NCI-H2171 treated with DMSO at 0.1 percent for 48 hours (cell line): ENCODE measurements at regions not wholly inside any gene's neighbourhood (a gene's known extent, or its start where the extent isn't known, plus 50 kb on each side); places are given as distances from the start of the nearest gene placed in this dataset.

ENCODE experiments used
- DNase-seq: peaks from one replicate; lab custom pipeline; 2025; lab: John Stamatoyannopoulos, UW

DNA sequence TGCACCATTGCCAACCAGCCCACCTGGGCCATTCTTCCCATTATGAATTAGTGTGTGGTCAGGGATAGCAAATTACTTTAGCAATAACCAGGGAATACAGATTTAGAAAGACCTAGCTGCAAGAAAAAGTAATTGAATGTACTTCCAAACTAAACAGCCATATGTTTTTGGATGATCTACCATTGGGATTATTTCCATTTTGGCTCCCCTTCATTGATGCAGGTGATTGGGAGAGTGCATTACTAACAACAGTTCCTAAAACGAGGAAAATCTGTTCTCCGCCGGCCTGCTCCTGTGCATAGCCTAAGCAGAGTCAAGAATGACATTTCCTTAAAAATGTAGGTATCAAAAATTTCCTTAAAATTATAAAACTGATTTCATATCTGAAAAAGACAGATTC lies 58.5 kb downstream of the MAIP1 start:
- no peak for DNase-seq

DNA sequence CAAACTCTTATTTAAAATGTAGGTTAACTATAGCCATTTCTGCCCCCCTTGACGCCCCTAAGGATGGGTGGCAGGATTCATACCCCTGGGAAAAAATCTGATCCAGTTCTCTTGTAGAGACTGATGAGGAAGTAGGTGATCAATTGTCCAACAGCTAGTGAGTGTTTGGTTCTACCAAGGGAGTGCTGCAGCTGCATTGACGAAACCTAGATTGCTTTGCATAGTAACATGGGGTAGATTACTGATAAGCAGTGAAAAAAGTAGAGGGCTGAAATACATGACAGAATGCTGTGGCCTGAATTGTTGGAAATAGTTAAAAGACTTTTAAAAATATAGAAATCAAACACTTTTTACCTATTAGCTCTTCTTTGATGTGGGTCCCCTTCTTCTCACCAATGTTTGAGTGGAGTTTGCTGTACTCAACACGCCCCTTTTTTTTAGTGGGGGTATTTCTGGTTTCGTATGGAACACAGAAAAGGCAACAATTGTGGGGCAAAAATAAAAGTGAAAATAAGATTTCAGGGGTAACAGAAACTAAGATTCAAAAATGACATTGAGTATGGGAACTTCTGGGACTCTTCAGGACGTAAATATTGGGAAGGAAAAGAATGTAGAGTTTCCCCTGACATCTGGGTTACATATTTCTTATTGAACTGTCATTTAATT lies 66.2 kb downstream of the MAIP1 start:
- no peak for DNase-seq

DNA sequence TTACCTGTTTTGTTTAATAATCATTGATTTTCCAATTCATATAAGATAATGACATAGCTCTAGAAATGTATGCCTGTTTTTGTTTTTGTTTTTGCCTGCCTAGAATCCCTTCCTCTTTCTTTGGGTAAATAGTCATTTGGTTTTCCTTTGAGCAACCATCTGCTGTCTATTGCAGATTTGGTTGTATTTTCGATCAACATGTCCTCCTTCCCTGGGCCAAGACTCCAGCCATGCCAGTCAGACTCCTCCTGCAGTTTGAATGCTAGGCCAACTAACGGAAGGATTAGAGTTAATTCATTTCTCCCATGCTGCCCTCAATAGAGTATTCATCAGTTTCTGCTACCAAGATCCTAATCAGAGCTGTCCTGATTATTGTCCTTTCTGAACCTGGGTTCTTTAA lies 67.1 kb downstream of the MAIP1 start:
- no peak for DNase-seq

DNA sequence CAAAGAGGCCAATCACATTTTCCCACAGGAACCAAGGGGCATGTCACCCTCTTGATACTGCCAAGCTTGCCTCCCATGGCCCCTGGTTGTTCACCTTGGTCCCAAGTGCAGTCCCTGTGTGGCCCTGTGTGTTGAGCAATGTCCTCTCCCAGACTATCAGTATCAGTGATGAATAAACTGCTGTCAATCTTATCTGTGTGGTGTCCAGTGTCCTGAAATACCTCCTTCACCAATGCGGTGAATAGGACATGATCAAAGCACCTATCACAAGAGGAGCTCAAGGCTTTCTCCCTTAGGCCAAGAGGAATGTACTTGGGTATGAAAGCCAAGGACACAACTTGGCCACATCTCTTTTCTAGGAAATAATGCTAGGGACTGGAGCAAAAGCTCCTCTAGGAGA lies 68.2 kb downstream of the MAIP1 start:
- DNase-seq, result no peak

DNA sequence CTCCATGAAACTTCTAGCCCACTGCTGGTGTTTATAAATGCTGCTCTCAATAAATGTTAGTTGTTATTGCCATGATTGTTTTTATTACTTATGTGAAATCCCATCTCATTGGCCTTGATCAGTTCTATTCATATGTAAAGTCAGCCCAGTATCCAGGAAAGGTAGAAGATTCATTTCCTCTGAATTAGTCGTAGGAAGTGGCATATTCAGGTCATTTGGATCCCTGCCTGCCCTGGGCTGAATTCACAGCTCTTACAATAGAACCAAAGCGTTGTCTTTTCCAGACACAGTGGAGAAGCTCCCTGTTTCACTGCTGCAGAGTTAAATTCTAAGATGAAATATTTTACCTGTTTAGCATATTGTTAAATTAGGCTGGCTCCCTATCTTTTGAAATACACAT lies 70.3 kb downstream of the MAIP1 start:
- no peak for DNase-seq

DNA sequence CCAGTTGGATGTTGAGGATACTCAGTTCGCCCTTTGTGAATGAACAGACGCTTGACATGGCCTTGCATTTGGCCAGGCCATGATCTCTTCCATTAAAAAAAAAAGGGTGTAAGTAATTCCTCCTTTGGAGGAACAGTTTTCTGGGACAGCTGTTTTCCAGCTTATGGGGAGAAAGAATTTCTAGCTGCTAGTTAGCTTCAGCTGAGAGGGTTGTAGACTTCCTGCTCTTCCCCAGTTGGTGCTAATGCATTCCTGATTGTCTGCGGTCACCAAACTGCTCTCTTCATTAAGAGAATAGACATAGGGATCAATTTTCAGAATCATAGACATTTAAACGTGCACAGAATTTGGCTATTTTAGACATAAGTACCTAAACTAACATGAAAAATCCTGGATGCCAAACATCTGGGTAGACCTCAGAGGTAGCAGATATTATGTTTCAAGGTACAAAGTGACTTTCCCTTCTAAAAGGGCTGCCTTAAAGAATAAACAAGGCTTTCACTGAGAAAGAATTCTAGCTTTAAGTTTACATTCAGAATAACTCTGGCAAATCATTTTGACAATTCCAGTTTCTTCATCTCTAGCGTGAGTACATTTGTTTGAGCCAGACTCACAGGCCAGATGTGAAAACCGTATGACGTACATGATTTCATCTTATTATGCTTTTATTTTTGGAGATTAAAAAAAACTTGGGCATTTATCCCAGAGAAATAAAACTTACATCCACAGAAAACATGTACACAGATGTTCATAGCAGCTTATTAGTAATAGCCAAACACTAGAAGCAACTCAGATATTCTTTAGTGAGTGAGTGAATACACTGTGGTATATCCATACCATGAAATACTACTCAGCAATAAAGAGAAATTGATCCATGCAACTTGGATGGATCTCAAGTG lies 71.2 kb downstream of the MAIP1 start:
- no peak for DNase-seq

DNA sequence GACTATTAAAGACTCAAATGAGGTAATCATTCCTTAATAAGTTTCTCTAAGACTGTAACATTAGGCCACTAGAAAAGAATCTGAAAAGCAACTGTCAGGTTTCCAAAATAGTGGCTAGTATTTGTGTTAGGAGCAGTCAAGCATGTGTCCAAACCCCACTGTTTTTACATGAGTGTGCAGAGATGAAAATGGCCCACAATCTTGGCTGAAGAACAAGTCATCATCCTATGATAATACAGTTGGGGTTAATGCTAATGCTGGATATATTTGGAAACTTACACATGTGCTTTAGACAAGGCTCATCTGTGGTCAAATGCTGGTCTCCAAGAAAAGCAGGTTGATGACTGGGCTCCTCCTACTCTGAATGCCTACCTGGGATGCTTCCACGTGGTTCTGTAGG lies 73.6 kb downstream of the MAIP1 start:
- DNase-seq, result no peak

DNA sequence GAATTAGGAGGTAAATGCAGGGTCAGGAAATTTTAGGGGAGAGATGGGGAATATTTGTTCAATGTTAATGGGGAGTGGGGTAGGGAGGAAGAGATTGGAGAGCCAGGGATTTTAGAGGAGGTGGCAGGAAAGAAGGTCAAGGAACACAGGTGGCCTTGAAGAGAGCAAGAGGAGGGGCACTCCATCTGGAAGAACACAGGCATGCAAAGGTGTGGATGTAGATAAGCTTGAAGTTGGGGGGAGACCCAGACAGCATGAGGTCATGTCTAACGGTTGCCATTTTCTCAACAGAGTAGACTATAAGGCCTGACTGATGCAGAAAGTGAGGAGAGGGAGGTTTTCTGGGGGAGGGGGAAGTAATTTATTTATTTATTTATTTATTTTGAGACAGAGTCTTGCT lies 77.5 kb downstream of the MAIP1 start:
- DNase-seq, result no peak

DNA sequence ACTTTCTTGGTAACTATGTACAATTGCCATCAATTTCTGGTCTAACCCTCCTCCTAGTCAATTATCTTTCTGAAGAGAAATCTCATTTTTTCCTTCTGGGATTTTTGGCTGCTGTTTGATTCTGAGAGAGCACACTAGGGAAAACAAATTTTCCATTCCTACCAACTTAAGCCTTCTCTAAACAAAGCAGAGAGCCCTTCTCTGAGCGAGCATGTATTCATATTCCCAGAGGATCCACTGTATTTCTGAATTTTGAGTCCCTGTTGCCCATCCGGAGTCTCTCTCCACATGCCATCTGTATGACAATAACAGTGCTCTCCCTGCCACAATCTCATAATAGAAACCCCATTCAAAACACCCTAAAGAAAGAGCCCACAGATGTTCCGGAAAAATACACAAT lies 78.5 kb downstream of the MAIP1 start:
- peak; percentile 66 for DNase-seq

DNA sequence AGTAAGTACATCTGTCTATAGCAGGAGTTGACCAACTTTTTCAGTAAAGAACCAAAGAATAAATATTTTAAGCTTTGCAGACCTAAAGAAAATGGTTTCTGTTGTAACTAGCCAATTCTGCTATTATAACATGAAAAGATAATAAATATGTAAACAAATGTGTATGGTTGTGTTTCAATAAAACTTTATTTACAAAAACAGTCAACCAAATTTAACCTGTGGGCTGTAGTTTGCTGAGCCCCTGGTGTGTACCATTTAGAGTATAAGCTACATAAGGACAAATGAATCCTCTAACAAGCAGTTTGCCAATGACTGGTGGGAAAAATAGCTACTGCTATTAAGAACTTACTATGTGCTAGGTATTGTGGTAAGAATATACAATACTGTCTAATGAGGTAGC lies 79.4 kb downstream of the MAIP1 start:
- no peak for DNase-seq

DNA sequence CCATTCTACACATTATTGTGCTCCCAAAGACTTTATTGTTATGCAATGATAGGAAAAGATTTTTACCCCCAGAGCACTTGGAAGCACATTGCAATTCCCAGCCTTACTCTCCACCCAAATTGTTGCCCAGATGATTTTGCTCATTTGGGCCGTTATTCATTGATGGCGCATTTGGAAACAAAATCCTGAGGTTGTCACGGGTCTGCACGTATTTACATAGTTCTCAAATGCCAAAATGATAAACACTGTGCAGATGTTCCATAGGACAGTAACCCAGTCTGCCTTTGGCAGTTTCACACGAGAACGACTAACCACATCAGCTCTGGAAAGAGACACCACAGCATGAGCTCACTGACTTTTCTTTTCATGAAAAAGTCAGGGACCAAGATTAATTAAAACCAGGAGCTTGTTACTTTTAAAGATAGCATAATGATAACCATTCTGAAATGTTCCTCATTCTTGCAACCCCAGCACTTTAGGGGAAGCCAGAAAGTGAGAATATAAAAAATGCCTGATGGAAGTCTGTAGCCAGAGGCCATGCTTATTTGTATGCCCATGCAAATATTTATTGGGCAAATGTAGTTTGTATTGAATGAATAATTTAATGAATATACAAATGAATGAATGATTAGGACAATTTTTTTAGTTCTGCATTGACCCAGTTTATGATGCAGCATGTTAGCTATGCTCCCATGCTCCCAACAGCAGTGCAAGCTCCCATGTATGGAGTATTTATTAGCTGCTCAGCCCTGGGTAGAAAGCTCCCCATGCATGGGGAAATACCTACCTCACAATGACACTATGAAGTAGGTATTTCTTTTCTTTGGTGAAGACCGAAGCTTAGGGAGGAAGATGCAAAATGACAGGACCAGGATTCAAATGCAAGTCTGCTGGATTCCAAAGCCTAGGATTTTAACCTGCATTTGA lies 84.6 kb downstream of the MAIP1 start:
- peak; percentile 80 for DNase-seq

DNA sequence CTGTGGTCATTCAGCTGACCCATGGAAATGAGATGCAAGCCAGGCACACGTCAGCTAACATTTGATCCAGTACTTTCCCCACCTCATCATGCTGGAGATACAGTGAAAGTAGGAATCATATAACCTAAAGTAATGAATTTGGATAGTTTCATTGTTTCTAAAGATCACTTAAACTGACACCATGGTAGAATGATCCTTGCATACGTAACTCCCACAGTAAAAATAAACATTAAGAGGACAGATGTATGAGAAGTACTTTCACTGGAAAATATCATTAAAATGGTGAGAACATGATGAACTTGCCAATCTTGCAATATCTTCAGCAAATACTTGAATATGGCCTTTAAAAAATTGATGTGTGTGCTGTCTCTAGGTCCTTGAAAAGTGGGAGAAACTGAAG lies 85.4 kb downstream of the MAIP1 start:
- DNase-seq, result no peak

DNA sequence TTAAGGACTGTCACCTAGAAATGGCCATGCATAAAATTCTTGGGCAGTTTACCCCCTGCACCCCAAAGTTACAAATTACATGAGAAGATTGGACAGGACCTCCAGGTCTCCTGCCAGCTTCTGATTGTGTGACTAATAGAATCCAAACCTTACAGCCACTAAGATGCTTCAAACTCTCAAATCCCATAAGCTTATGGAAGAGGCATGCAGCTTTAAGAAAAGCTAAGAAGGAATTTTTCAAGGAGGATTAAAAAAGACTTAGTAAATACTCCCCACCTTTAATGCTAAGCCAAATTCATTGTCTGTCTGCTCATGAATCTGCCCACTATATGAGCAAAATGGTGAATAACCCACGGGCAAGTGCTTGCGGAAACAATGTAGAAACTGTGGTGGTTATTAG lies 86.3 kb downstream of the MAIP1 start:
- DNase-seq, result no peak

DNA sequence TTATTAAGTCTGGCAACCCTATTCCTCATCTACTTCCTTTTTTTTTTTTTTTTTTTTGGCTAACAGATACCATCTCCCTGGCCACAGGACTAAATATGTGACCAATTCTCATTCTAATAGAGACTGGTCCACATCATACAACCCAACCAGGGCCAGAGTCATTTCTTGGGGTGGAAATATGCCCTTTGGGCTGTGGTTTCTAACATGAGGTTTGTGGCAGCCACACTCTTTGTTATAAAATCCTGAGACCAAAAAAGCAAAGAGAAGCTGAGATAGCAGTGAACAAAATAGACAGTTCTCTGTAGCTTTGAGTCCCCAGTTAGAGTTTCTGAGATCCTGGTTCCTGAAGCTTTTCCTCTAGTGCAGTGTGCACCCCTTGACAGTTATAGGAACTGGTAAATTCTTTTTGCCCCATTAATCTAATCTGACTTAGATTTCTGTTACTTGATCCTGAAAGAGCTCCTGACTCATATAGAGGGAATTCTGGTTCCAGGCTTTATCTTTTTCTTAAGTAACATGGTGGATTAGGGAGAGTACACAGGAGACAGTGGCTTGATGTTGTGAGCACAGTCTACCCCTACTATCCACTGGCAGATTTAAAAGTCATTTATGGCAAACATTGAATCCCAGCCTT lies 86.8 kb downstream of the MAIP1 start:
- peak; percentile 12 for DNase-seq

DNA sequence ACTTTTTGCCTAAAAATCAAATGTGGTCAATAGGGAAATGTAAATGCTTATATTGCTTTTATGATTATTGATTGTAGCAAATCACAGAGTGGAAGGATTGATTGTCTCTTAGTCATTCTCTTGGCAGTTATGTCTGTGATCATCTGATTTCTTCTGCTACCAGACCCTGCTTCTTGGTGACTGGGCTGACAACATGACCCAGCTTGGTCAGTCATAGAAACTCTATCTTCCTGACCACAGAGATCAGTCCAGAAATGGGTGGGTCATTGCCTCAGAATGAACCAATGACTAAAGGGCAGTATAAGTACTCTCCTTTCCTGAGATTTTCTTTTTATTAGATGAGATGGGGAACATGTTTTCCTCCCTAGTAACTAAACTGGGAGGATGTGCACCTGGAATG lies 87.6 kb downstream of the MAIP1 start:
- DNase-seq, result no peak

DNA sequence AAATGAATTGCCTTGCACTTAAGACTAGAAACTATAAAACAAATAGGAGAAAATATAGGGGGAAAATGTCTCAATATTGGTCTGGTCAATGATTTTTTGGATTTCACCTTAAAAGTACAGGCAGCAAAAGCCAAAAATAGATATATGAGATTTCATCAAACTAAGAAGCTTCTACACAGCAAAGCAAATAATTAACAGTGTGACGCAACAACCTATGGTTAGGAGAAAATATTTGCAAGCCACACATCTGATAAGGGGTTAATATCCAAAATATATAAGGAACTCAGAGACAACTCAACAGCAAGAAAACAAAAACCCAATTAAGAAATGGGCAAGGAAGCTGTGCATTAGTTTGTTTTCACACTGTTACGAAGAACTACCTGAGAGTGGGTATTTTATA lies 89.1 kb downstream of the MAIP1 start:
- no peak for DNase-seq

DNA sequence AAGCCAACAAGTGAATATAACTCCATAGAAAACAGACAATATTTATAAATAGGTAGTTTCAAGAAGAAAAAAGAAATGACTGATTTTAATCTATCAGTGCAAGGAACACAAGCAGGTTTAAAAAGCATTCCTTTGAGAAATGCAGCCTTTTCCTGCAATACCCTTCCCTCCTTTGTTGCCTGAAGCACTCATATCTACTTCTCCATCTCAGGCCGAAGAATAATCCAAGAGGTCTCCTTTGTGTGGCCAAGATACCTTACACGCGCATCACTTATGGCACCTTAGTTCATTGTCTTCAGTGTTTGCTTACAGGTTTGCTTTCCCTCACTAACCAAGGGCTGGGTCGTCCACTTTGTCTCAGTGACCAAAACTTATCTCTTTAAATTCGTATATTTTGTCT lies 93.0 kb downstream of the MAIP1 start:
- DNase-seq, result no peak

DNA sequence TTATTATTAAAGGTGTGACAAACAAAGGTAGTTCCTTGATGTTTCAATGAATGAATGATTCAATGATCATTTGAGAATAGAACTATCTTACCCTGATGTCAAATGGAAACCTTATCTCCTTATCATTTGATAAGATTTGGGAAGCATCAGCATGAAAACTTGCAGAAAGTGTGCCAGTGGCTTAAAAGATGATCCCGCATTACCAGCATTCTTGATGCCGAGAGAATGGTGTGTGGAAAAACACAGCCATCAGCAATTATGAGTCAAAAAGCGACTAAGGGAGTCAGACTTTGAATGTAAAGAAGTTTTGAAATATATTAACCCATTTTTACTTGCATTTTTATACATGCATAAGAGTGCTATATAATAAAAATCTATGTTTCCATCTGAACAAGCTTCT lies 93.7 kb downstream of the MAIP1 start:
- DNase-seq, result no peak

DNA sequence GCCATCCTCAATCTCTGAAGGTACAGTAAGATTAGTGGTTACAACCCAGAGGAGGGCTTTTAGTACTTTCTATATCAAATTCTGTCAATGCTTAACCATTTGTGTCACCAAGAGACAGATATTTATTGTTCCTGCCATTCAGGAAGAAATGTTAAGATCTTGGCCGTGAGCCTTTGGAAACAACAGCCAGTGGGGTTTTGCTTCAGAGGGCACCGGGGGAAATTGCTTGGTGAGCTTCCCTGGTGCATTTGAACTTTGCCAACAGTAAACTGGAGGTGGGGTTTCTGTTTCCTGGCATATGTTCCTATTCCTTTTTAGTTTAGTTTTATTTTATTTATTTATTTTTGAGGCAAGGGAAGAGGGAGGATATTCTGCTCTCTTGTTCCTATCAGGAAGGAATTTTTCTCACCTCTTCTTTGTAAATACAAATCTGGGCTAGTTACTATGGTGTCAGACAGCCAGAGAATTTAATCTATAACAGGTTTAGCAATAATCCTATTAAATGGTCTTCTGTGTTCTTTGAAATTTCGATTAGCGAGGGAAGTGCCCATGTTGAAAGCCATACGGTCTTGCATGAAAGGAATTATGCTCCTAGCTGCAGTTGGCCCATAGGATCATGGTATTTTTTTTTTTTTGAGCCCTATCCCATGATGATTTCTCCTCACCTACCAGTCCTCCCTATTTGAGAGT lies 95.7 kb downstream of the MAIP1 start:
- DNase-seq, result no peak

DNA sequence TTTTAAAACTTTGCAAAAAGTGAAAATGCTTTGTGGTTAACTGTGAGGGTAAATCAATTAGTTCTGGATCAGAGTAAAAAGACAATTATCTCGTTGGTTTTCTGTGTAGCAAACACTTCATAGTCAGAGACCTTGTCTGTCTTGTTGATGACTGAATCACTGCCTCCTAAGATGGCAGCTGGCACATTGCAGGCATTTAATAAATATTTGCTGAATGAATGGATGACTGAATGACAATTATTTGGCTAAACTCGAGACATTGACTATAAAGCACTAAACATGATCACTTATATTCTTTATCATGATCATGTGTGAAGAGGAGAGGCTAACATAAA lies 96.2 kb downstream of the MAIP1 start:
- no peak for DNase-seq

DNA sequence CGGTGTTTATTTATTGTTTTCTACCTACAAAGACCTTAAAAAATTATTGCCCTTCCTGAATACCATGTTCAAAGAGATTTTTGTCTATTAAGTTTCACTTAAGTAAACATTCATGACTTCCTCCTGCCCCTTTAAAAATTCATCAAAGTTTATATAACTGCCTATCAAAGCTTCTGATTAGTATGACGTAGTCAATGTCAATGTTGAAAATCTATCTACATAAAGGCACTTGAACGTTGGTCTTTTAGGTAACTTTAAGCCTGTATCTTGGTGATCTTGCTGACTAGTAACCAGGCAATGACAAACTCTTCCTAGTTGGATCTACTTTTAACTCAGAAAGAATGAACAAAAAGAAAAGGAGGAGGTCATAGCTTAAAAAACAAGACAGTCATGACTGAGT lies 97.2 kb downstream of the MAIP1 start:
- no peak for DNase-seq
